T-cell (primary cell): ENCODE measurements at regions not wholly inside any gene's neighbourhood (a gene's known extent, or its start where the extent isn't known, plus 50 kb on each side); places are given as distances from the start of the nearest gene placed in this dataset.

ENCODE experiments used
- ATAC-seq, 4 experiments: fragments of 200-7000 bp in 3 of 4; fragments of 150-1000 bp in 1 of 4; cut with Tn5 transposase; replicated peaks in 1 of 4; 1 replicate in 3 of 4; 2 replicates in 1 of 4; pipeline ENCODE4 v1.10.0; 2021; ENCODE audit warnings: moderate library complexity in 3 of 4, mild to moderate bottlenecking in 2 of 4, moderate number of reproducible peaks in 1 of 4
- CTCF ChIA-PET, 2 donors: fragments of 300-600 bp; sonication (Branson Sonifier 250); formaldehyde crosslinking; loops; one replicate each; lab custom pipeline; 2022; ENCODE audit warnings: antibody characterized with exemption in 2 of 2; lab: Charles Lee
- POLR2A ChIA-PET, 2 donors: fragments of 300-600 bp; sonication (Branson Sonifier 250); formaldehyde crosslinking; loops; one replicate each; lab custom pipeline; 2022; ENCODE audit warnings: antibody characterized with exemption in 2 of 2; lab: Charles Lee
- DNase-seq, 35 experiments: peaks; one replicate each; pipeline versions ENCODE4 v3.0.0 to v3.0.0-alpha.2; 2013 to 2023
- H3K27ac ChIP-seq: one replicate; pipeline ENCODE4 v1.5.1; 2013; ENCODE audit warnings: low read length
- H3K27me3 ChIP-seq, 2 experiments: replicated peaks in 1 of 2; 1 replicate in 1 of 2; 2 replicates in 1 of 2; pipeline versions ENCODE4 v1.6.1 to v1.7.0; 2013; ENCODE audit warnings: low read length in 1 of 2, mixed read lengths in 1 of 2; ENCODE audit not compliant: control insufficient read depth in 2 of 2, insufficient read depth in 2 of 2; ENCODE audit errors: extremely low read depth in 1 of 2
- H3K36me3 ChIP-seq, 2 donors: 1 replicate in 1 of 2; 2 replicates in 1 of 2; pipeline versions ENCODE4 v1.6.1 to v1.7.0; 2013; ENCODE audit warnings: low read length in 1 of 2; ENCODE audit not compliant: control insufficient read depth in 2 of 2, insufficient read depth in 1 of 2; ENCODE audit errors: extremely low read depth in 1 of 2
- H3K4me1 ChIP-seq, 2 experiments: 1 replicate in 1 of 2; 2 replicates in 1 of 2; pipeline versions ENCODE4 v1.6.1 to v1.7.0; 2013; ENCODE audit warnings: low read length in 2 of 2, mixed read lengths in 1 of 2; ENCODE audit not compliant: insufficient read depth in 2 of 2, control insufficient read depth in 1 of 2; ENCODE audit errors: extremely low read depth in 1 of 2
- H3K4me3 ChIP-seq, 2 donors: 1 replicate in 1 of 2; 2 replicates in 1 of 2; pipeline versions ENCODE4 v1.5.1 to v1.7.0; 2013; ENCODE audit warnings: mild to moderate bottlenecking in 2 of 2, low read length in 1 of 2, moderate library complexity in 1 of 2; ENCODE audit not compliant: control insufficient read depth in 1 of 2; ENCODE audit errors: extremely low read depth in 1 of 2
- H3K9me3 ChIP-seq: 2 replicates; pipeline ENCODE4 v1.7.0; 2013
- H3K27ac Mint-ChIP-seq, 2 donors: one replicate each; pipeline ENCODE4 v1.8.0; 2020 to 2021; ENCODE audit warnings: mild to moderate bottlenecking in 2 of 2, mixed read lengths in 2 of 2
- H3K27me3 Mint-ChIP-seq, 2 donors: one replicate each; pipeline ENCODE4 v1.8.0; 2021 to 2022; ENCODE audit warnings: mixed read lengths in 2 of 2
- H3K36me3 Mint-ChIP-seq: one replicate; pipeline ENCODE4 v1.8.0; 2021; ENCODE audit warnings: mixed read lengths
- H3K4me1 Mint-ChIP-seq, 3 donors: one replicate each; pipeline ENCODE4 v1.8.0; 2020 to 2022; ENCODE audit warnings: mixed read lengths in 3 of 3, mild to moderate bottlenecking in 1 of 3
- H3K4me3 Mint-ChIP-seq, 3 donors: one replicate each; pipeline ENCODE4 v1.8.0; 2020 to 2022; ENCODE audit warnings: mild to moderate bottlenecking in 3 of 3, mixed read lengths in 3 of 3, moderate library complexity in 3 of 3
- H3K9me3 Mint-ChIP-seq, 3 donors: one replicate each; pipeline ENCODE4 v1.8.0; 2020 to 2022; ENCODE audit warnings: mixed read lengths in 3 of 3
- WGBS: methylation state at CpG from one replicate; pipeline ENCODE4 v1.1.5; 2013; ENCODE audit warnings: missing lambda C conversion rate; ENCODE audit not compliant: insufficient coverage; 5-methylcytosine and 5-hydroxymethylcytosine counted together

- H3K27ac Mint-ChIP-seq: no peak overlapping the region
These were observed 113.0 kb upstream of the CEP162 start for GRCh38 chr6:84340422-84340821.

DNA sequence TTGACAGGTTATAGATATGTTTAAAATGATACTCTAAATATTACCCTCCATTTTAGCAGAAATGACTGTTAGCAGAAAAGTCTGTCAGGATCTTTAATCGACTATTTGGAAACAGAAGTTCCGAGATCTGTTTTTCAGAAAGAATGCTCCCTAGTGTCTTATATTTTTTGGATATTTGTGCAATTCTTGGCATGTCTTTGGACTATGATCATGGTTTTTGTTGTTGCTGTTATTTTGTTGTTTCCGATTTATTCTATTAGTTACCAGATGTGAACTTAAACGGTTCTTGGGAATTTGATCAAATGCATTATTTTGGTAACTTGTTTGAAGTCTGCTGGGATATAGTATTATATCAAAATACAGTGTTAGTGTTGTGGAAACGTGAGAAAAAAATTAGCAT lies 106.4 kb upstream of the CEP162 start:
- Mint-ChIP-seq H3K27me3 (no peaks in the 10 kb centered on the region), H3K36me3 (no peaks in the 10 kb centered on the region), H3K4me1 (no peaks in the 10 kb centered on the region), H3K4me3 (no peak overlapping the region), H3K9me3 (peaks cover 12 to 24% (median 18%) of the 10 kb centered on the region in 3 donors), H3K27ac (no peak overlapping the region)
- Histone ChIP-seq H3K27me3 (no peaks in the 10 kb centered on the region), H3K9me3 (no peaks in the 10 kb centered on the region), H3K4me3 (no peak overlapping the region), H3K4me1 (no peaks in the 10 kb centered on the region), H3K36me3 (no peaks in the 10 kb centered on the region), H3K27ac (no peak overlapping the region)
- ChIA-PET POLR2A (no interaction called here), CTCF (no interaction called here)
- no peak for DNase-seq
- WGBS: 54% methylated on average over 4 of the region's 5 CpGs
- no peak for ATAC-seq

More at GRCh38 chr6:84340422-84340821, 113.0 kb upstream of the CEP162 start:
- ATAC-seq (no peak), DNase-seq (no peak)
- ChIA-PET CTCF (no interaction called here), POLR2A (no interaction called here)
- Mint-ChIP-seq H3K27me3 (peaks cover 0 to 5% of the 10 kb centered on the region in 2 donors), H3K36me3 (no peaks in the 10 kb centered on the region), H3K4me3 (no peak overlapping the region), H3K4me1 (no peaks in the 10 kb centered on the region), H3K9me3 (peaks cover 15 to 39% (median 19%) of the 10 kb centered on the region in 3 donors)
- Histone ChIP-seq H3K36me3 (no peaks in the 10 kb centered on the region), H3K4me1 (no peaks in the 10 kb centered on the region), H3K9me3 (no peaks in the 10 kb centered on the region), H3K4me3 (no peak overlapping the region), H3K27me3 (peaks cover 0 to 6% of the 10 kb centered on the region in 2 experiments), H3K27ac (no peak overlapping the region)
- WGBS: 89% methylated on average over 6 of the region's 8 CpGs

DNA sequence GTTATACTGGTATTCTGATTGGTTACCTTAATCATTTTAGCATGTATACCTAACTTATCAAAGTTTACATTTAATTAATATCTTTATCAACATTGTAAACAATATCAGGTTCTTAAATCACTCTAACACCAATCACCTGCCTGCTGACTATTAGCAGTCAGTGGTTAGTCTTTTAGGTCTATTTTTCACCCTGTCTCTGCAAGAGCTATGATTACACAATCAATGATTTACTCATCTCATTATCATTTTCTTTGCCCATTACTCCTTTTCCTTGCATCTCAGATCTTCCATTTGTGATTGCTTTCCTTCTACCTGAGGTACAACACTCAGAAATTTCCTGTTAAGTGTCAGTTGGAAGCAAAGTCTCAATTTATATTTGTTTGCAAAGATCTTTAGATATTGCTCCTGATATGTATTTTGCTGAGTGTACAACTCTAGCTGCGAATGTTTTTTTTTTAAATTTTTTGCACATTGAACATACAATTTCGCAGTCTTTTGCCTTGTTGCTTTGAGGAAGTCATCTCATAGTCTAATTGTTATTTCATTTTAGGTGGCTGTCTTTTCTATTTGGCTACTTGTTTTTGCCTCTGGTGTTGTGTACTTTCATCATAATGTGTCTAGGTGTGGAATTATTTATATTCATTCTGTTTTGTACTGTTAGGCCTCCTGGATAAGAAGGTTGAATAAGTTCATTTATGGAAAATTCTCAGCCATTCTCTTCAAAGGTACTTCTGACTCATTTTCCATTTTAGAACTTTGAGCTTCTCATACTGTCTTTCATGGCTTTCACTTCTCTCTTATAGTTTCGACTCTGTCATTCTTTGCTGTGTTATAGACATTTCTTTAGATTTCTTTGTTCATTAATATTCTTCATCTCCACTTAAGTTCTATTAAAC lies 104.9 kb upstream of the CEP162 start:
- POLR2A ChIA-PET: no interaction called here
- peaks cover 2 to 15% (median 12%) of the 10 kb centered on the region in 3 donors for H3K9me3 Mint-ChIP-seq
- no peaks in the 10 kb centered on the region for H3K36me3 ChIP-seq

GRCh38 chr6:84330325-84330724 lies 102.9 kb upstream of the CEP162 start:
- POLR2A ChIA-PET: interaction anchor here in 1 of 2 donors (0.6 kb wide), 1 partner anchor 756 kb away, joined by 3 read pairs; no protein-coding TSS in a partner anchor
- DNase-seq (no peak), ATAC-seq (no peak)
- Mint-ChIP-seq H3K4me3 (no peak overlapping the region), H3K9me3 (peaks cover 0 to 3% (median 0%) of the 10 kb centered on the region in 3 donors), H3K27me3 (no peaks in the 10 kb centered on the region), H3K4me1 (no peaks in the 10 kb centered on the region), H3K36me3 (no peaks in the 10 kb centered on the region), H3K27ac (no peak overlapping the region)
- Histone ChIP-seq H3K9me3 (no peaks in the 10 kb centered on the region), H3K36me3 (no peaks in the 10 kb centered on the region), H3K27ac (no peak overlapping the region), H3K4me3 (no peak overlapping the region), H3K27me3 (no peaks in the 10 kb centered on the region), H3K4me1 (no peaks in the 10 kb centered on the region)
- CTCF ChIA-PET: no interaction called here
- WGBS: no CpG with 5 or more reads among the region's 2 CpGs

More for the DNA sequence above, 104.9 kb upstream of the CEP162 start:
- WGBS: no CpG with 5 or more reads among the region's 3 CpGs
- H3K4me1 ChIP-seq: no peaks in the 10 kb centered on the region
- Mint-ChIP-seq H3K4me1 (no peaks in the 10 kb centered on the region), H3K4me3 (no peak overlapping the region), H3K27ac (no peak overlapping the region), H3K36me3 (no peaks in the 10 kb centered on the region), H3K27me3 (no peaks in the 10 kb centered on the region)
- ATAC-seq (no peak), DNase-seq (no peak)
- H3K9me3 ChIP-seq: no peaks in the 10 kb centered on the region
- CTCF ChIA-PET: no interaction called here
- H3K27me3 ChIP-seq: no peaks in the 10 kb centered on the region
- no peak overlapping the region for H3K27ac ChIP-seq
- no peak overlapping the region for H3K4me3 ChIP-seq

DNA sequence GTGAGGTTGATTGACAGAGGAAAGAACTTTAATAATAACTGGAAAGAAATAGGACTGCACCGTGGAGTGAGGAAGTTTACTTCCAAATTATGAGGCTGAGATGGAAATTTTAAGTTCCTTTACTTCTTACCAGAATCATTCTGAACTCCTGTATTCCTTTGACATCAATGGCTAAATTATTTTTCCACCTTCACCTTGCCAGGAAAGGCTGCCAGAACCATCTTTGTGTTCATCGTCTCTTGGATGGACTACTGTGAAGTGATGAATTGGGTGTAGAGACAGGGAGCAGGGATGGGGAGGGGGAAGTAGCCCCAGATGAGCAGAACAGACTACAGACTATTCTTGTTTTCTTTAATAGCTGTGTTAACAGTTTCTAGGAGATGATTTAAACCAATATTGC lies 102.1 kb upstream of the CEP162 start:
- Histone ChIP-seq H3K9me3 (no peaks in the 10 kb centered on the region), H3K4me1 (no peaks in the 10 kb centered on the region), H3K27ac (no peak overlapping the region), H3K4me3 (no peak overlapping the region), H3K27me3 (no peaks in the 10 kb centered on the region), H3K36me3 (no peaks in the 10 kb centered on the region)
- H3K27me3 Mint-ChIP-seq: no peaks in the 10 kb centered on the region
- DNase-seq (no peak), ATAC-seq (no peak)
- no CpG with 5 or more reads among the region's 2 CpGs for WGBS
- ChIA-PET CTCF (no interaction called here), POLR2A (no interaction called here)
- H3K9me3 Mint-ChIP-seq: no peaks in the 10 kb centered on the region
- H3K4me3 Mint-ChIP-seq: no peak overlapping the region
- H3K36me3 Mint-ChIP-seq: no peaks in the 10 kb centered on the region
- no peak overlapping the region for H3K27ac Mint-ChIP-seq
- H3K4me1 Mint-ChIP-seq: no peaks in the 10 kb centered on the region

DNA sequence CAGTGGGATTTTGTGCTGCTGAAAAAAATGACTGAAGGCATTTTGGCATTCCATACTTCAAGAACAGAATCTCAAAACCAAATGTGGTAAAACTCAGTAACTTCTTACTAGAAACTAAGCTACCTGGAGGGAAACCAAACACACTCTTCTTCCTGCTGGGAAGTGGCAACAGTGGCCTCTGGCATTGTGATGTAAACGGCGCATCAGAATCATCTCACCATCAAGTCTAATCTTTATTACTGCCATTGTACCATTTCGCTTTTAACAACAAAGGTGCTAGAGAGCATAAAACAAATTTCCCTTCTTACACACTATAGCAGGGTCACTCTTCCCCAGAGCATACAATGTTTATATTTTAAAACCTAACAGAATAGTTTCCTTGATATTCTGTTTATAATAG lies 101.6 kb upstream of the CEP162 start:
- Mint-ChIP-seq H3K36me3 (no peaks in the 10 kb centered on the region), H3K4me3 (no peak overlapping the region), H3K27ac (no peak overlapping the region), H3K4me1 (no peaks in the 10 kb centered on the region), H3K27me3 (no peaks in the 10 kb centered on the region), H3K9me3 (no peaks in the 10 kb centered on the region)
- Histone ChIP-seq H3K4me3 (no peak overlapping the region), H3K27me3 (no peaks in the 10 kb centered on the region), H3K36me3 (no peaks in the 10 kb centered on the region), H3K27ac (no peak overlapping the region), H3K4me1 (no peaks in the 10 kb centered on the region), H3K9me3 (no peaks in the 10 kb centered on the region)
- ATAC-seq: no peak
- DNase-seq: no peak
- WGBS: no CpG with 5 or more reads among the region's 3 CpGs
- ChIA-PET CTCF (no interaction called here), POLR2A (no interaction called here)
